SHP77 treated with DMSO at 0.1 percent for 48 hours (cell line): ENCODE measurements at regions not wholly inside any gene's neighbourhood (a gene's known extent, or its start where the extent isn't known, plus 50 kb on each side); places are given as distances from the start of the nearest gene placed in this dataset.
A peak's percentile ranks its signal among the peaks of the same experiment; 100 is the strongest.

Experiments
- DNase-seq: peaks from one replicate; lab custom pipeline; 2025; lab: John Stamatoyannopoulos, UW

GRCh38 chrX:20519826-20520225, 253.1 kb upstream of the RPS6KA3 start:
- no peak for DNase-seq

- no peak for DNase-seq
Measured at GRCh38 chrX:20519146-20519545, 252.4 kb upstream of the RPS6KA3 start.

DNA sequence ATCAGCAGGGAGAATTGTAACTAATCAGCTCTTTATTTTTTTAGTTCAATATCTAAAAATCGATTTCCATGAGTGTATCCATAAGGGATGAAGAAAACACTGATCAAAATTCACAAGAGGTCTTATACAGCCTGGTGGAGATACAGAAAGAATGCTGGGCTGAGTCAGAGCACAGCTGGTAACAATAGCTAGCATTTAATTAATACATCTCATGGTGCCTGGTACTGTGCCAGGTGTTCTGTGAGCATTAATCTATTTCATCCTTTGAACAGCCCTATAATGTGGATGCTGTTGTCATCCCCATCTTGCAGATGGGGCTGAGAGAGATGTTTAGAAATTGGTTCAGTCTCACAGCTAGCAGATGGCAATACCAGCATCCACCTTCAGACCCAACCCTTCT, 250.9 kb upstream of the RPS6KA3 start:
- no peak for DNase-seq

GRCh38 chrX:20515841-20516461, 249.2 kb upstream of the RPS6KA3 start:
- DNase-seq: no peak

GRCh38 chrX:20514358-20514757, 247.6 kb upstream of the RPS6KA3 start:
- no peak for DNase-seq

DNA sequence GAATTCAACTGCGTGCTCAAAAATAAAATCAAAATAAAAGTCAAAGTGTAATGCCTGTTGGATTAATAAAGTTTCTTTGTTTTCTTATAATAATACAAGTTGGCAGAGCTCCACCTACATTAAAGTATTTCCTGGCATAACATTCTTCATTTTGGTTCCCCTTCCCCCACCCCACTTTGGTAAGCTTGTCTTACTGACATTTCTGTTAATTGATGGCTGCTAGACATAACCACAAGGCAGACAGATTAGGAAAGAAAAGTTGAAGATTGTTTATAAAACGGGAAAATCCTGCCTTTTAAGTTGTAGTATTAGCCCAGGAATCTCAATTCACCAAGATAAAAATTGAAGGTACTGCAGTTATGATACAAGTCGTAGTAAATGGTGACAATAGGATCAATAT, 246.5 kb upstream of the RPS6KA3 start:
- DNase-seq: no peak

DNA sequence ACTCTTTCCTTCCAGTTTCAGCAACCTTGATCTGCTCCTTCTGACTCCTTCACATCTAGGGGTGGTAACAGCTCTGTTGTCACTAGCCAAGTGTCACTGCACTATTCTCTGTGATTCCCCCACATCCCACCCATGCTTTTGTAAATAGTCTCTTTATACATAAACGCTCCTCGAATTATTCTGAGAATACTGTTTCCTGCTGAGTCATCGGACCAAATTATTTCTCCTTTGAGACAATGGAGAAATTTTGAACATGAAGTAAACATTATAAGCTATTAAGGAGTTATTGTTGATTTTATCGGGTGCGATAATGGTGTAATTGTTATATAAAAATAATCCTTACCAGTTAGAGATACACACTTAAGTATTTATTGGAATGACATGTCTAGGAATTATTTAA, 245.1 kb upstream of the RPS6KA3 start:
- DNase-seq: no peak

- DNase-seq: no peak
Measured at GRCh38 chrX:20507901-20508620, 241.4 kb upstream of the RPS6KA3 start.

GRCh38 chrX:20506739-20507138, 240.0 kb upstream of the RPS6KA3 start:
- DNase-seq: no peak

GRCh38 chrX:20500949-20501348, 234.2 kb upstream of the RPS6KA3 start:
- DNase-seq: no peak

GRCh38 chrX:20500171-20500865, 233.6 kb upstream of the RPS6KA3 start:
- no peak for DNase-seq

GRCh38 chrX:20499763-20500162, 233.1 kb upstream of the RPS6KA3 start:
- no peak for DNase-seq

- DNase-seq: no peak
Measured at GRCh38 chrX:20498851-20499635, 232.3 kb upstream of the RPS6KA3 start.

- no peak for DNase-seq
Measured at GRCh38 chrX:20495575-20495974, 228.9 kb upstream of the RPS6KA3 start.

- no peak for DNase-seq
Measured at GRCh38 chrX:20488473-20488872, 221.8 kb upstream of the RPS6KA3 start.

- no peak for DNase-seq
Measured at GRCh38 chrX:20487227-20487626, 220.5 kb upstream of the RPS6KA3 start.

- no peak for DNase-seq
Measured at GRCh38 chrX:20481632-20482031, 214.9 kb upstream of the RPS6KA3 start.

DNA sequence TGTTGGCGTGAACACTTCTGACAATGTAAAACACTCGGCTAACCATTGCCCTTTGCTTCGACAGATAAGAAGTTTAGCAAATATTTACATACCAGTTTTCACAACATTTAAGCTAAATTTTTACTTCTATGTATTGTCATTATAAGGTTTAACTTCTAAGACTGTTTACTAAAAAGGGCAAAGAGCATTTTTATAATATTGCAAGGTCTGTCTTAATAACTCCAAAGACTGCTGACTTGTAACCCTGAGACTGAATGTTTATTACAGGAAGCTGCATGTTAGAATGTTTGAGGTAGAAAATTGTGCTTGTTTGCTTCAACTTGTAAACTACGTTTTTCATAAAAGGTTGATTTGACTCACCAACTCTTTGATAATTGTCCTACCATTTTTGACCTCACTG, 213.2 kb upstream of the RPS6KA3 start:
- DNase-seq: no peak

GRCh38 chrX:20479048-20479447, 212.3 kb upstream of the RPS6KA3 start:
- no peak for DNase-seq

- DNase-seq: peak; percentile 87
Measured at GRCh38 chrX:20477836-20478524, 211.3 kb upstream of the RPS6KA3 start.

DNA sequence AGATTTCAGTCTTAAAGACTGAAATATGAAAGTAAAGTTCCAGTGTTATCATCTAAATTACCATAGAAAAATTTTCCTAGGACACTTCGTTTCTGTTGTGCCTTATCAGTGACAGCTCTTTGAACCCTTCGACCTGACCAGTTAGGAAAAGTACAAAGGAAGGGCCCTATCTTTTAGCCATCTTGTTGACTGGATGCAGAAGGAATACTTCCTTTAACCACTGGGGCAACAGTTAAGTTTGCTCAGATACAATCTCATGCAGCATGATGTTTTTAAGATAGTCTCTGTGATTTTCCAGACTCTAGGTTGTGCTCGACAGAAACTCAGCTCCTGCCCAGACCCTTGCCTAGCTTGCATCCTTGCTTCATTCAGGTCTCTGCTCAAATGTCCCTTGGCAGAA, 210.5 kb upstream of the RPS6KA3 start:
- DNase-seq: no peak
